ENCODE measurements at regions not wholly inside any gene's neighbourhood (a gene's known extent, or its start where the extent isn't known, plus 50 kb on each side); places are given as distances from the start of the nearest gene placed in this dataset.

- H2BK15ac ChIP-seq (ENCODE audit: low read depth, low read length) = no peak overlapping the region
- no peak overlapping the region for H3K4me3 ChIP-seq (ENCODE audit: insufficient read depth, low read depth, low read length)
- dilution Hi-C loops (cut with HindIII; ENCODE audit: low sequenced_read_pairs, unreplicated experiment) (no loop called here), in situ Hi-C loops (cut with MboI; ENCODE audit: low sequenced_read_pairs) (no loop called here), intact Hi-C loops (cut with micrococcal nuclease) (no loop called here)
- H3K4me1 ChIP-seq (ENCODE audit: control insufficient read depth, insufficient read depth, low read length) = no peaks in the 10 kb centered on the region
- no peak overlapping the region for H3K56ac ChIP-seq (ENCODE audit: extremely low read depth, insufficient read depth, low read length)
- no peaks in the 10 kb centered on the region for H4K20me1 ChIP-seq (ENCODE audit: insufficient read depth, low read length)
- H2BK120ac ChIP-seq (ENCODE audit: low read depth, low read length) = no peak overlapping the region
- H3K9me1 ChIP-seq (ENCODE audit: insufficient read depth, low read length) = no peaks in the 10 kb centered on the region
- no TSS peak for BruUV-seq (replicated peaks)
- ChIA-PET POLR2A (ENCODE audit: unreplicated experiment) (no interaction called here), CTCF (no interaction called here)
- H4K91ac ChIP-seq (ENCODE audit: insufficient read depth, low read depth, low read length) = no peak overlapping the region
- no peak overlapping the region for H2AFZ ChIP-seq (replicated peaks; ENCODE audit: low read length, poor library complexity)
- no peak overlapping the region for H2BK20ac ChIP-seq (ENCODE audit: low read depth, low read length)
- H2AK9ac ChIP-seq (replicated peaks; ENCODE audit: low read depth, low read length, poor library complexity) = no peak overlapping the region
- no peak overlapping the region for H3K18ac ChIP-seq (ENCODE audit: low read depth, low read length)
- TF ChIP-seq RFX5 (IDR thresholded peaks at IDR 0.05; ENCODE audit: low read depth, low read length) (no peak), MAFK (IDR thresholded peaks at IDR 0.05; ENCODE audit: low read depth, low read length) (no peak), MXI1 (IDR thresholded peaks at IDR 0.05; ENCODE audit: borderline replicate concordance, low read depth, low read length) (no peak), RAD21 (IDR thresholded peaks at IDR 0.05; ENCODE audit: low read length) (no peak), USF2 (IDR thresholded peaks at IDR 0.05; ENCODE audit: low read depth, low read length) (no peak), CHD1 (IDR thresholded peaks at IDR 0.05; ENCODE audit: low read depth, low read length) (no peak), CEBPB (IDR thresholded peaks at IDR 0.05; ENCODE audit: low read depth, low read length) (no peak), FOS (IDR thresholded peaks at IDR 0.05; ENCODE audit: low read depth, low read length) (no peak), BHLHE40 (IDR thresholded peaks at IDR 0.05; ENCODE audit: low read depth, low read length) (no peak), RCOR1 (IDR thresholded peaks at IDR 0.05; ENCODE audit: insufficient replicate concordance, low read length) (no peak), MAZ (IDR thresholded peaks at IDR 0.05; ENCODE audit: borderline replicate concordance, low read depth, low read length) (no peak)
- TF ChIP-seq, protein P1, sequence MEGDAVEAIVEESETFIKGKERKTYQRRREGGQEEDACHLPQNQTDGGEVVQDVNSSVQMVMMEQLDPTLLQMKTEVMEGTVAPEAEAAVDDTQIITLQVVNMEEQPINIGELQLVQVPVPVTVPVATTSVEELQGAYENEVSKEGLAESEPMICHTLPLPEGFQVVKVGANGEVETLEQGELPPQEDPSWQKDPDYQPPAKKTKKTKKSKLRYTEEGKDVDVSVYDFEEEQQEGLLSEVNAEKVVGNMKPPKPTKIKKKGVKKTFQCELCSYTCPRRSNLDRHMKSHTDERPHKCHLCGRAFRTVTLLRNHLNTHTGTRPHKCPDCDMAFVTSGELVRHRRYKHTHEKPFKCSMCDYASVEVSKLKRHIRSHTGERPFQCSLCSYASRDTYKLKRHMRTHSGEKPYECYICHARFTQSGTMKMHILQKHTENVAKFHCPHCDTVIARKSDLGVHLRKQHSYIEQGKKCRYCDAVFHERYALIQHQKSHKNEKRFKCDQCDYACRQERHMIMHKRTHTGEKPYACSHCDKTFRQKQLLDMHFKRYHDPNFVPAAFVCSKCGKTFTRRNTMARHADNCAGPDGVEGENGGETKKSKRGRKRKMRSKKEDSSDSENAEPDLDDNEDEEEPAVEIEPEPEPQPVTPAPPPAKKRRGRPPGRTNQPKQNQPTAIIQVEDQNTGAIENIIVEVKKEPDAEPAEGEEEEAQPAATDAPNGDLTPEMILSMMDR (conservative IDR thresholded peaks at IDR 0.05; ENCODE audit: low read depth, low read length) = no peak
- TF ChIP-seq, protein P2, sequence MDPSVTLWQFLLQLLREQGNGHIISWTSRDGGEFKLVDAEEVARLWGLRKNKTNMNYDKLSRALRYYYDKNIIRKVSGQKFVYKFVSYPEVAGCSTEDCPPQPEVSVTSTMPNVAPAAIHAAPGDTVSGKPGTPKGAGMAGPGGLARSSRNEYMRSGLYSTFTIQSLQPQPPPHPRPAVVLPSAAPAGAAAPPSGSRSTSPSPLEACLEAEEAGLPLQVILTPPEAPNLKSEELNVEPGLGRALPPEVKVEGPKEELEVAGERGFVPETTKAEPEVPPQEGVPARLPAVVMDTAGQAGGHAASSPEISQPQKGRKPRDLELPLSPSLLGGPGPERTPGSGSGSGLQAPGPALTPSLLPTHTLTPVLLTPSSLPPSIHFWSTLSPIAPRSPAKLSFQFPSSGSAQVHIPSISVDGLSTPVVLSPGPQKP (IDR thresholded peaks at IDR 0.05; ENCODE audit: borderline replicate concordance, low read depth, low read length) = no peak
- peaks cover 26% of the 10 kb centered on the region for H3K9me3 ChIP-seq (ENCODE audit: control insufficient read depth, insufficient read depth, low read length)
- no peak for ATAC-seq (ENCODE audit: low read depth)
- no peak overlapping the region for H3K9ac ChIP-seq (ENCODE audit: low read depth, low read length)
- no peak overlapping the region for H4K8ac ChIP-seq (ENCODE audit: low read depth in 2 of 2, low read length in 2 of 2)
- H2AK5ac ChIP-seq (ENCODE audit: low read depth, low read length) = no peak overlapping the region
- no peak overlapping the region for H4K5ac ChIP-seq (ENCODE audit: low read depth, low read length)
- H3K79me1 ChIP-seq (ENCODE audit: low read depth in 1 of 2, low read length in 2 of 2) = no peaks in the 10 kb centered on the region
- no peak overlapping the region for H2BK5ac ChIP-seq (ENCODE audit: low read depth, low read length, poor library complexity, severe bottlenecking)
- no peaks in the 10 kb centered on the region for H3K27me3 ChIP-seq (ENCODE audit: control insufficient read depth, insufficient read depth, low read length)
- H3K36me3 ChIP-seq (ENCODE audit: control insufficient read depth, insufficient read depth, low read length) = no peaks in the 10 kb centered on the region
- H3K23ac ChIP-seq (ENCODE audit: low read depth, low read length) = no peak overlapping the region
- H3K27ac ChIP-seq (ENCODE audit: insufficient read depth, low read length) = no peak overlapping the region
- 0% methylated on average over 1 of the region's 5 CpGs; no CpG with 5 or more reads in 1 of the 2 experiments for WGBS, 2 experiments (ENCODE audit: extremely low coverage in 2 of 2, insufficient read length in 1 of 2)
- H3K4ac ChIP-seq (ENCODE audit: low read depth, low read length) = no peak overlapping the region
- H3K14ac ChIP-seq (replicated peaks; ENCODE audit: low read depth, low read length) = no peak overlapping the region
- no peak for DNase-seq
- no peak overlapping the region for H3K4me2 ChIP-seq (ENCODE audit: low read depth, low read length)
Measured at GRCh38 chr2:16437189-16437588, 228.4 kb downstream of the CYRIA start.

Data from IMR-90 (cell line).